HL-60 (cell line): ENCODE measurements at regions not wholly inside any gene's neighbourhood (a gene's known extent, or its start where the extent isn't known, plus 50 kb on each side); places are given as distances from the start of the nearest gene placed in this dataset.

ENCODE experiments used
- CTCF ChIP-seq: IDR thresholded peaks from one replicate; pipeline ENCODE4 v1.5.1; 2011; ENCODE audit warnings: low read length, control low read depth, inconsistent platforms; ENCODE audit not compliant: insufficient read depth
- GABPA ChIP-seq: IDR thresholded peaks from 2 replicates; pipeline ENCODE4 v1.6.1; 2012; ENCODE audit warnings: low read depth
- POLR2AphosphoS5 ChIP-seq: IDR thresholded peaks from 2 replicates; pipeline ENCODE4 v1.6.1; 2012; ENCODE audit warnings: low read depth
- REST ChIP-seq: IDR thresholded peaks from 2 replicates; pipeline ENCODE4 v1.6.1; 2012; ENCODE audit warnings: low read depth; ENCODE audit not compliant: insufficient replicate concordance
- SPI1 ChIP-seq: IDR thresholded peaks from 2 replicates; pipeline ENCODE4 v1.6.1; 2012; ENCODE audit warnings: low read depth, mild to moderate bottlenecking, borderline replicate concordance

- TF ChIP-seq CTCF (no peak), SPI1 (no peak), REST (no peak), POLR2AphosphoS5 (no peak), GABPA (no peak)
These were observed 112.8 kb upstream of the LRPAP1 start for GRCh38 chr4:3644849-3645627.
